ENCODE measurements at regions not wholly inside any gene's neighbourhood (a gene's known extent, or its start where the extent isn't known, plus 50 kb on each side); places are given as distances from the start of the nearest gene placed in this dataset.

GRCh38 chr15:26171266-26171665 lies 308.1 kb upstream of the ATP10A start:
- TF ChIP-seq REST (IDR thresholded peaks at IDR 0.05; ENCODE audit: insufficient read depth in 1 of 2, low read depth in 2 of 2, low read length in 2 of 2) (no peak), TAF1 (IDR thresholded peaks at IDR 0.05; ENCODE audit: borderline replicate concordance, insufficient read depth, low read length) (no peak), POLR2AphosphoS5 (IDR thresholded peaks at IDR 0.05; ENCODE audit: low read depth, low read length) (no peak), SIN3A (IDR thresholded peaks at IDR 0.05; ENCODE audit: borderline replicate concordance, insufficient read depth, low read length) (no peak), FOXP2 (optimal IDR thresholded peaks at IDR 0.05; ENCODE audit: borderline replicate concordance, extremely low read depth, extremely low read length, insufficient read depth) (no peak)
